ENCODE measurements at regions not wholly inside any gene's neighbourhood (a gene's known extent, or its start where the extent isn't known, plus 50 kb on each side); places are given as distances from the start of the nearest gene placed in this dataset.

- TF ChIP-seq CTCF (IDR thresholded peaks at IDR 0.05) (no peak), EZH2 (IDR thresholded peaks at IDR 0.05) (no peak), EZH2phosphoT487 (IDR thresholded peaks at IDR 0.05) (no peak)
Measured at GRCh38 chr3:197446700-197447056, 109.1 kb downstream of the BDH1 start.

All from neural progenitor cell (in vitro differentiated cells).